Smooth muscle cell (in vitro differentiated cells): ENCODE measurements at regions not wholly inside any gene's neighbourhood (a gene's known extent, or its start where the extent isn't known, plus 50 kb on each side); places are given as distances from the start of the nearest gene placed in this dataset.

Source experiments
- DNase-seq: peaks from one replicate; lab custom pipeline; 2025; ENCODE audit not compliant: unreplicated experiment; lab: John Stamatoyannopoulos, UW
- H2AFZ ChIP-seq: fragments of 200-600 bp; sonication (generic); 2 replicates; pipeline ENCODE4 v1.6.0; 2016; ENCODE audit warnings: antibody characterized with exemption, low read depth, mild to moderate bottlenecking
- H3F3A ChIP-seq: fragments of 200-600 bp; sonication (generic); 2 replicates; pipeline ENCODE4 v1.6.0; 2017; ENCODE audit warnings: antibody characterized with exemption, low read depth
- H3K27ac ChIP-seq: fragments of 200-600 bp; sonication (generic); 2 replicates; pipeline ENCODE4 v1.5.1; 2016; ENCODE audit warnings: low read depth, mild to moderate bottlenecking
- H3K27me3 ChIP-seq: fragments of 200-600 bp; sonication (generic); 2 replicates; pipeline ENCODE4 v1.6.1; 2016; ENCODE audit warnings: low read depth, mild to moderate bottlenecking
- H3K36me3 ChIP-seq: fragments of 200-600 bp; sonication (generic); 2 replicates; pipeline ENCODE4 v1.5.1; 2016; ENCODE audit warnings: low read depth
- H3K4me1 ChIP-seq: fragments of 200-600 bp; sonication (generic); 2 replicates; pipeline ENCODE4 v1.5.1; 2016; ENCODE audit warnings: low read depth
- H3K4me2 ChIP-seq: fragments of 200-600 bp; sonication (generic); 2 replicates; pipeline ENCODE4 v1.6.0; 2016; ENCODE audit warnings: mild to moderate bottlenecking
- H3K4me3 ChIP-seq: fragments of 200-600 bp; sonication (generic); 2 replicates; pipeline ENCODE4 v1.5.1; 2016; ENCODE audit warnings: mild to moderate bottlenecking
- H3K79me2 ChIP-seq: fragments of 200-600 bp; sonication (generic); 2 replicates; pipeline ENCODE4 v1.6.0; 2016; ENCODE audit warnings: low read depth, mild to moderate bottlenecking
- H3K9ac ChIP-seq: fragments of 200-600 bp; sonication (generic); 2 replicates; pipeline ENCODE4 v1.6.0; 2016; ENCODE audit warnings: low read depth
- H3K9me3 ChIP-seq: fragments of 200-600 bp; sonication (generic); replicated peaks from 2 replicates; pipeline ENCODE4 v1.5.1; 2016; ENCODE audit warnings: low read depth
- H4K20me1 ChIP-seq: fragments of 200-600 bp; sonication (generic); 2 replicates; pipeline ENCODE4 v1.6.0; 2016; ENCODE audit warnings: low read depth
- CTCF ChIP-seq: fragments of 200-600 bp; sonication (generic); IDR thresholded peaks from 2 replicates; pipeline ENCODE4 v1.5.1; 2017; ENCODE audit warnings: borderline replicate concordance, mild to moderate bottlenecking, antibody characterized with exemption; ENCODE audit not compliant: insufficient read depth, poor library complexity, severe bottlenecking
- WGBS: methylation state at CpG from one replicate; pipeline ENCODE4 v1.1.7; 2016; ENCODE audit warnings: low lambda C conversion rate; 5-methylcytosine and 5-hydroxymethylcytosine counted together

- no peak overlapping the region for H3K27ac ChIP-seq
- no peak overlapping the region for H3K4me3 ChIP-seq
Observed at GRCh38 chr9:96133321-96134021, 168.5 kb downstream of the HSD17B3 start.

GRCh38 chr9:96131825-96132224 is 170.2 kb downstream of the HSD17B3 start:
- no peaks in the 10 kb centered on the region for H3K9me3 ChIP-seq
- no peak overlapping the region for H3K9ac ChIP-seq
- 64% methylated on average over 4 of the region's 4 CpGs for WGBS
- no peaks in the 10 kb centered on the region for H3F3A ChIP-seq
- no peaks in the 10 kb centered on the region for H3K36me3 ChIP-seq
- H3K79me2 ChIP-seq = no peaks in the 10 kb centered on the region
- no peaks in the 10 kb centered on the region for H3K27me3 ChIP-seq
- H3K4me1 ChIP-seq = peaks cover 17% of the 10 kb centered on the region
- no peak overlapping the region for H3K4me3 ChIP-seq
- peak overlapping the region; percentile 31 for H2AFZ ChIP-seq
- no peak for TF ChIP-seq CTCF
- no peak overlapping the region for H3K27ac ChIP-seq
- no peaks in the 10 kb centered on the region for H4K20me1 ChIP-seq
- DNase-seq = no peak
- no peak overlapping the region for H3K4me2 ChIP-seq

More at GRCh38 chr9:96133321-96134021, 168.5 kb downstream of the HSD17B3 start:
- no peaks in the 10 kb centered on the region for H3F3A ChIP-seq
- H2AFZ ChIP-seq = no peak overlapping the region
- no peaks in the 10 kb centered on the region for H3K79me2 ChIP-seq
- no peak for TF ChIP-seq CTCF
- 86% methylated on average over 6 of the region's 6 CpGs for WGBS
- no peaks in the 10 kb centered on the region for H3K36me3 ChIP-seq
- DNase-seq = no peak
- no peaks in the 10 kb centered on the region for H3K27me3 ChIP-seq
- H3K4me1 ChIP-seq = peaks cover 27% of the 10 kb centered on the region
- H3K4me2 ChIP-seq = no peak overlapping the region
- H3K9me3 ChIP-seq = no peaks in the 10 kb centered on the region
- no peaks in the 10 kb centered on the region for H4K20me1 ChIP-seq
- H3K9ac ChIP-seq = no peak overlapping the region

GRCh38 chr9:96130970-96131369 is 171.0 kb downstream of the HSD17B3 start:
- Histone ChIP-seq H2AFZ (no peak overlapping the region), H3K4me1 (peaks cover 17% of the 10 kb centered on the region), H3K79me2 (no peaks in the 10 kb centered on the region), H3K27me3 (no peaks in the 10 kb centered on the region), H3K4me2 (no peak overlapping the region), H3K27ac (no peak overlapping the region), H3F3A (no peaks in the 10 kb centered on the region), H3K9ac (no peak overlapping the region), H4K20me1 (no peaks in the 10 kb centered on the region), H3K36me3 (no peaks in the 10 kb centered on the region), H3K4me3 (no peak overlapping the region), H3K9me3 (no peaks in the 10 kb centered on the region)
- no peak for TF ChIP-seq CTCF
- WGBS = 92% methylated on average over 3 of the region's 3 CpGs
- DNase-seq = no peak

- no peaks in the 10 kb centered on the region for H3K36me3 ChIP-seq
- H3K27ac ChIP-seq = no peak overlapping the region
- peaks cover 19% of the 10 kb centered on the region for H3K4me1 ChIP-seq
- H3K4me3 ChIP-seq = no peak overlapping the region
- WGBS = 19% methylated on average over 6 of the region's 6 CpGs
- no peaks in the 10 kb centered on the region for H3K27me3 ChIP-seq
- H3F3A ChIP-seq = no peaks in the 10 kb centered on the region
- no peaks in the 10 kb centered on the region for H4K20me1 ChIP-seq
- H3K79me2 ChIP-seq = no peaks in the 10 kb centered on the region
- H3K9ac ChIP-seq = no peak overlapping the region
- no peak for DNase-seq
- H3K9me3 ChIP-seq = no peaks in the 10 kb centered on the region
- H2AFZ ChIP-seq = peak overlapping the region; percentile 35
- H3K4me2 ChIP-seq = no peak overlapping the region
- TF ChIP-seq CTCF = no peak
Observed at GRCh38 chr9:96129747-96130146, 172.2 kb downstream of the HSD17B3 start.
